Stimulated activated CD4-positive, alpha-beta T cell treated with anti-CD3 and anti-CD28 coated beads, Interleukin-2, amount 100 ng/mL, for 48 hours (primary cell): ENCODE measurements at regions not wholly inside any gene's neighbourhood (a gene's known extent, or its start where the extent isn't known, plus 50 kb on each side); places are given as distances from the start of the nearest gene placed in this dataset.

Source experiments
- DNase-seq, 2 donors: peaks; one replicate each; pipeline ENCODE4 v3.0.0-alpha.2; 2020

DNA sequence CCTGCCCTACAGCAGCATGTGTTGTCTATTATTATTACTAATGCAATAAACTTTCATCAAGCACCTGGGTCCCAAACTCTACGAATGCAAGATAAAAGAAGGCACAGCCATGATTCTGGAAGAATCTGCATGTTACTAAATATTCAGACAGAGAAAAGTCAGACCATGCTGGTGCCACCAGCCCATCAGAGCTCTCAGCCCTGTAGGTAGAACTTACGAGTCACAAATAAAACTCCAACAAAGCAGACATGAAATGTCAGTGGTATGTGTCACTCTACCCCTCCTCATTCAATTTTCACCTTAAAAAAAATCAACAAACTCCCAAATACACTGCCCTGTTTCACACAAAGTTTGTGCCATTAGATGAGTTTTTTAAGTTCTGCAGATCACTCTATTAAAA is 62.4 kb upstream of the TIAM1 start:
- DNase-seq: no peak

GRCh38 chr21:31405604-31406003 is 61.5 kb upstream of the TIAM1 start:
- DNase-seq: no peak

GRCh38 chr21:31403596-31404333 is 59.7 kb upstream of the TIAM1 start:
- no peak for DNase-seq

DNA sequence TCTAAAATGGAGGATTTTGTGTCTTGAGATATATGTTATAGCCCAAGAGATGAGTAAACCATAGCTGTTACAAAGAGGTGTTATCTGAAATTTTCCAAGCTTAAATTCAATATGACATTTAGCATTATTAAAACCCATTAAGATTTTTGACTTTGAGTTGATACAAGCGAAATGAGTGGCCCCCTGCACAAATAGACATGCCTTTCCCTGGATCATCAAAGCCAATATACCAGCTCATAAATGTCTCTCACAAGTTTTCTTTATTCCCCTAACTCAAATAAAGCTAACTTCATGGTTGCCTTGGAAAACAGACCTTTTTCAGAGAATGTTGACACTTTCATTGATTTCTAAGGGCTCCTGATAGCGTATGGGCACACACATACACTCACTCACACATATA is 55.5 kb upstream of the TIAM1 start:
- DNase-seq: no peak

- DNase-seq: no peak
Measured at GRCh38 chr21:31398574-31398973, 54.5 kb upstream of the TIAM1 start.

DNA sequence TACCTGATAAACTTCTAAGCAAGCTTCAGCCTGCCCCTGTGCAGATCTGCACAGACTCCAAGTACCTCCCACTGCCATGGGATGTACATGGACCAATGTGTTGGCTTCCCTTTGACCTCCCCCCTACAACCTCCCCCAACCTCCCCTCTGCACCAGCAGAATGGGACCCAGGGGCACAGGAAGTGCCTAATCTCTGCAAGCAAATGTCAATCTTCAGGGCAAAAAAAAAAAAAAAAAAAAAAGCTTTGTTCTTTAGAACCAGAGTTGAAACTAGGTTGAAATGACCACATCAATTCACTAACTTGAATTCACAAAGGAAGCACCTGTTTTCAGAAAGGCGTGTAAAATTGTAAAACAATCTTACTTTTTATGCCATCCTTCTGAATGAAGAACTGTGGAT is 53.9 kb upstream of the TIAM1 start:
- DNase-seq: no peak

DNA sequence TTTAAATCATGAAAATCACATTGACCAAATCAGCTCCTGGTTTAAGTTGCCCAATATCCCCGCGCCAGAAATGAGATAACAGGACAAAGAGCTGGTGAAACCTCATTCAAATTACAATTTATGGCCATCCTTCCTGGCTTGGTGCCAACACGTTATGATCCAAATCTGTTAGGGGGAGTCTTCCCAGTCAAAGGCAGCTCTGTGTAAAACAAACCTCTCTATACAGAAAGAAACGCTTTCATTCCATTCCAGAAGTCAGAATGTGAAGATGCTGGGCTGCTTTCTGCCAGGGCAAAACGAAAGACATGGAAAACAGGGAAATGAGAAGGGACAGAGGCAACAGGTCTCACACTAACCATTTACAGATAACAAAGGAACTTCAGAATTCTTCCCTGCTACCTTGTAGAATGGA is 53.5 kb upstream of the TIAM1 start:
- no peak for DNase-seq

DNA sequence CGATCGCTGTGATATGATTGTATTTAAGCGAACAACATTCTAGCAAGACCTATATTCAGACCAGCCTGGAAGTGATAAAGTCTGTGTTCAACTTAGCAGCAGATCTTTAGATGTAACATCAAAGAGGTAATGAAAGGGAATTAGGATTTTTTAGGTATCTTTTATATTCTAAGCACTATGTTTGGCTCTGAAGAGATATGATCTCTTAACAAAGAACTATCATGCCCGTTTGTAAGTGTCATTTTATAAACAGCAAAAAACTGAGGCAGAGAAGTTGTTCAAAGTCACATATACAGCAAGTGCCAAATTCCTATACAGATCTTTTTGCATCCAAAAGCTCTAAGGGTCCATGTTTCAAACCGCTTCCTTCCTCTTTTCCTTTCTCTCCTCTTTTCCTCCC is 53.0 kb upstream of the TIAM1 start:
- DNase-seq: no peak

- no peak for DNase-seq
Measured at GRCh38 chr21:31396399-31396798, 52.3 kb upstream of the TIAM1 start.

GRCh38 chr21:31395791-31396190 is 51.7 kb upstream of the TIAM1 start:
- DNase-seq: no peak

DNA sequence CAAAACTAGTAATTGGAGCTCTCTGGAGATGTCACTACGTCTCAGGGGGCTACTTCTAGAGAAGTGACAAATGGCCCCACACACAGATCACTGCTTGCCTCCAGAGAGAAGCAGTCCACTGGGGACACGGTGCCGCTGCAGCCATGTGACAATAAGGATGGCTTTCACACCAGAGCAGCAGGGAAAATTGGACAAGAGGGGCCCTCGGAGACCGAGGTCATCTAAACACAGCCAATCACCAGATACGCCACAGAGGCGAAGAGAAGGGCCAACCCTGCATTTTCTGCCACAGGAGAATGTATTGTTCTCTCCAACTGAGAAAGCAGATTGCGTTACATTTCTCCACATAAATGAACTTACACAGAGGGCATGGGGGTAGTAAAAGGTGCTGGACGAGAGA is 51.2 kb upstream of the TIAM1 start:
- no peak for DNase-seq

DNA sequence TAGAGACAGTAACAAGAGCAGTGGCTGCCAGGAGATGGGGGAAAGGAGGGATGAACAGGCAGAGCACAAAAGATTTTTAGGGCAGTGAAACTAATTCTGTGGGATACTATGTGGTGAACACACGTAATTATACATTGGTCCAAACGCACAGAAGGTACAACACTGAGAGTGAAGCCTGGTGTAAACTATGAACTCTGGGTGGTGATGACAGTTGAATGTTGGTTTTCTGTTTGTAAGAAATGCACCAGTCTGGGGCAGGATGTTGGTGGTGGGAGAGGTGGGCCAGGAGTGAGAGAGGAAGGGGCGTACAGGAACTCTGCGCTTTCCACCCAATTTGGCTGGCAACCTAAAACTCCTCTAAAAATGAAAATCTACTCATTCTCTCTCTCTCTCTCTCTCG is 50.2 kb upstream of the TIAM1 start:
- DNase-seq: no peak
